Amniotic stem cell (primary cell): ENCODE measurements at regions not wholly inside any gene's neighbourhood (a gene's known extent, or its start where the extent isn't known, plus 50 kb on each side); places are given as distances from the start of the nearest gene placed in this dataset.

Experiments used
- DNase-seq: peaks from one replicate; lab custom pipeline; 2025; lab: John Stamatoyannopoulos, UW

- peak; percentile 14 for DNase-seq
These were observed 229.2 kb downstream of the PTTG2 start for GRCh38 chr4:38189445-38189844.

- no peak for DNase-seq
These were observed 230.6 kb downstream of the PTTG2 start for GRCh38 chr4:38190717-38191178.

GRCh38 chr4:38192516-38192915 is 232.3 kb downstream of the PTTG2 start:
- no peak for DNase-seq

DNA sequence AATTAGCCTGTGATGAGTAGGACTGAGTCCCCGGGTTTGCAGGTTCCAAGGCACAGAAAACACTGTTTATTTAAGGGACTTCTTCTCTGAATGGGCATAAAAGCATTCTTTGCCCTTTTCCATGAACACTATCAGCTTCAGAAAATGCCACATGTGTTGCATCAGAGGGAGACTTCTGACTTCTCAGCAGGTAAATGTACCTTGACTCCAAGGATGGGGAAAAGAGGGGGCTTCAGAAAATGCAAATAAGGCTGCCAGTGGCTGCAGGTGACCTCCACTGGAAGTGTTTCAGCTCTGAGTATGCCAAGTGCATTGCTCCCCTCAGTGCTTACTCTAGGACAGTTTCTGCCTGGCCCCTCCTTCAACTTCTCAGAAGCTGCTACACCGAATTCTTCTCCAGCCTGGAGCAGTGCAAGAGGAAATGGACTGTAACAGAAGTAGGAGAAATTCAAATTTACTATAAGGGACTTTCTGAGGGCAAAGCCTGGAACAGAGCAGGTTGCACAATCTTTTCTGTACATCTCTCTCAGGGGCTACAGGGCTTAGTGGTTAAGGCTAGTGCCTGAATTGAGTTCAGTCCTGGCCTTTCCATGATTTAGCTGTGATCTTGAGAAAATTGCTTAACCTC is 233.2 kb downstream of the PTTG2 start:
- no peak for DNase-seq

GRCh38 chr4:38194047-38194602 is 233.9 kb downstream of the PTTG2 start:
- no peak for DNase-seq

DNA sequence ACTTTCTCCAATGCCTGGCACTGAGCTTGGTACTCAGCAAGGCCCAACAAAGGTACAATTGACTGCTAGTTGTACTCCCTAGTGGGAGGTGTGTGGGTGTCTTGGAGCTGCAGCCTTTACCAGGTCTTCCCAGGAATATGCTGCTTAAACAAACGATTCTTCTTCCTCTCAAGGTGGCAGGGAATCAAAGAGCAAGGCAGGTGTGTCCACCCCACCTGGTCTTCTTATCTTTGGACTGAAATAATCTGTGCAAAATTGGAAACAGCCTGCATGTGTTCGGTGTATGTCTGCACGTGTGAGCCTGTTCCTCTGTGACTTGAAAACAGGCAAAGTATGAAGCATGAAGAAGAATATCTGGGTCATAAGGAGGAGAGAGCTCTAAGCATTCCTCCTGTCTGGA is 235.3 kb downstream of the PTTG2 start:
- DNase-seq, result no peak

DNA sequence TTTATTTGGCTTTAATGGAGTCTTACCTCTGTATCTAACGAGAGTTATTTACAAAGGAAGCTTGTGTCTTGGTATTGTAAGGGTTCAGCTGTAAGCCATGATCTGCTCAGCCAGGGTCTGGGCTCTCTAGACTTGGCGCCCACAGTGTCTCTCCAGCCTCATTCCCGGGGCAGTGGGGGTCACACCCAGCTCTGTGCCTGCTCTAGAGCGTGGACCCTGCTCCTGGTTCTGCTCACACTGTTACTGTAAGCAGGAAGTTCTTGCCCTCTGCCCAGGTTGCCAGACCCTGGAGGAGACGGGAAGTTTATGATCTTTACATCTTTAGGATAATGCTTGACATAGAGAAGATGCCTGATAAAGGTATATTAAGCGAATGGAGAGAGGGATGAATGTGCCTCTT is 235.7 kb downstream of the PTTG2 start:
- no peak for DNase-seq

- DNase-seq, result no peak
These were observed 242.0 kb downstream of the PTTG2 start for GRCh38 chr4:38202242-38202641.

GRCh38 chr4:38203609-38204008 is 243.4 kb downstream of the PTTG2 start:
- DNase-seq, result no peak

DNA sequence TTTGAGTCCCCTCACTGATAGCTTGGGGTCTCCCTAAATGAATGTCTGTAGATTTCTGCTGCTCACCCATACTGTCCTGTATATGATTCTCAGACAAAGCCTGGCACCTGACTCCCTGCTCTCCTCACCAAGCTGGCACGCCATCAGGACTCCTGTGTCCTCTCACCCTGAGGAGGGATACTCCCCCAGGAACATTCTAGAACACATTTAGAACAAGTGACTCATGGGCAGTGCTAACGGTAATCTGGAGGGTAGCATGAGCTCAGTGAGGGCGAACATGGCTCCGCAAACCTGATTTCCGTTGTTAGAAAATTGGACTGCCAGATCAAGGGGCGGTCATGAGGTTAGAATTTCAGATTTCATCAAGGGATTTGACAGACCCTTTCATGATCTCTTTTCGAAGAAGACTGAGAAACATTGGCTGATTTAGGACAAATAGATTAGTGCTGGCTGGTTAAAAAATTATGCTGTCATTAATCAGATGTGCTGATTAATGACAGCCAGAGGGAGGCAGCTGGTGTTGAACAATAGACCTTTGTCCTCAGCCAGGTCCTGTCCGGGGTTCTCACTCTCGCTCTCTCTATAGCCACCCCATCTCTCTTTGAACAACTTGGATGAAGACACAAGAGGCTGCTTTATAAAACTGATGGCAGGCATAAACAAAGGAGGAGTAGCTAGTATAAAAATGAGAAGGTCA is 244.3 kb downstream of the PTTG2 start:
- DNase-seq, result no peak

DNA sequence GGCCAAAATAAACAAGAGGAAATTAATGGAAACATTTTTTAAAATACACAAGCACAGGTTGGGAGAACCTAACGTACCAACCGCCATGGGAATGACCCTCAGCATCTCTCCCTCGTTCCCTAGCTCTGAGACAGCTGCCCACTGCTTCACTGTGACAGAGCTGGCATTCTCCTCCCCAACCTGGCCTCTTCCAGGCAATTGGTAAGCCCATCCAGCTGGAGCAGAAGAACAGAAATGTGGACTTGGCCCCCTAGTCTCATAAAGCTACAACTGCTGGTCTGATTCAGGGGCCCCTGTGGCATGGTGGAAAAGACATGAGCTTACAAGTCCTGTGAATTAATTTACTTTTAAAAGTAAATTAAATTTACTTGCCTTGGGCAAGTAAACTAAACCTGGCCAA is 245.1 kb downstream of the PTTG2 start:
- DNase-seq, result no peak

GRCh38 chr4:38207110-38207457 is 246.9 kb downstream of the PTTG2 start:
- no peak for DNase-seq

DNA sequence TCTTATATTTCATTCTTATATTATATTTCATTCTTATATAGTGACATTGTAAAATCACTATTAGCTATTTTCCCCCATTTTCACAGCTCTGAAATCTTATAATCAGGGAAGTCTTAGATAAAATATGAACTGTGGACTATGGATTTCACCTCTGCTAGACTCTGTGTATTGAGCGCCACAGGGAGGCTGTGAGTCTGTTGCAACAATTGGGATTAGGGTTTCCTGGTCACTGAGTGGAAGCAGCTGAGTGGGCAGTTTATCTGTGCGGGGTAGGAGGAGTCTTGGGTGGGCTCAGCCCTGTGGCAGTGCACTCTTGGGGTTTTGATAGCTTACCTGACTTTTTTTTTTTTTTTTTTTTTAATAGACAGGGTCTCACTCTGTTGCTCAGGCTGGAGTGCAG is 249.5 kb downstream of the PTTG2 start:
- DNase-seq, result no peak

GRCh38 chr4:38210396-38211114 is 250.4 kb downstream of the PTTG2 start:
- DNase-seq, result no peak

DNA sequence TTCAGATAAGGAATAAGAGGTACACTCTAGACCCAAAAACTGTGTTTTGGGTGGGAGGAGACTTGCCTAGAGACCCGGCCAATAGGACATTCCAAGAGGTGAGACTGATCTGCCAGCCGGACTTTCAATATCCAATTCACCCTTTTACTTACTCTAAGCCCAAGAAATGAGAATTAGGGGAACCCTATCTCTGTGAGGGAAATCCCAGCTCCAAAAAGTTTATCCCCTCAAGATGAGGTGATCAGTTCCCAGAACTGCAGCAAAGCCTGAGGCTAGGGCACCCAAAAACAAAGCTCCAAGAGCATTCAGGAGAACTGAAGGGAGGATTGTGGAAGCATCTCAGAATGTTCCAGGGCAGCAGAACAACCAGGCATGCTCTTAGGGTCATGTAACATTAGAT is 251.7 kb downstream of the PTTG2 start:
- no peak for DNase-seq

DNA sequence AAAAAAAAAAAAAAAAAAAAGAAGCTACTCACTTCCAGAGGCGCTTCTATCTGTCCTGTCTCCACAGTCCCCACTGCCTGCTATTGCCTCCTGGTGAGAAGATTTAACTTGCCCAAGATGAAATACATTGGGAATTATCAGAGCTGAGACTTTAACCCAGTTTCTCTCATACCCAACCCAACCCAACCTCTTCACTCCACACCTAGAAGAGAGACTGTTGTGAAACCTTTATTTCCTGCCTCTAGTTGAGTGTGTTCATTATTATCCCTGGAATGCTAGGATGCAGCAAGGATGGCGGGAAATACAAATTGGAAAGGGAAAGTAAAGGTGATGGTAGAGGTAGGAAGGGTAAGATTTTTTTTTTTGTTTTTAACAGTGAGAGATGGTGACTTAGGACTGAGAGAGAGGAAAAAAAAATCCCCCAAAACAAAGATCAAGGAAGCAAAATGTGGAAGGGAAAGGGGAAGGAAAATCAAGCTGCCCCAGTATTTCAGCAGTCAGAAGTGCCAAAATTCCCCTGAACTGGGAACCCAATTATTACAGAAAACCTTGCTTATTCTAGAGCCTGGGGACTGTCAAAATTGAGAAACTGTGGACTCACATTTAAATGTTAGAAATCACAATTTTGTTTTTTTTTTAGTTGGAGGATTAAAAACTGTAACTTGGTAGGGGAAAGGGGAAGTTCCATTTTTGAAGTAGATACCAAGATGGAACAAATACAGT is 253.0 kb downstream of the PTTG2 start:
- no peak for DNase-seq

DNA sequence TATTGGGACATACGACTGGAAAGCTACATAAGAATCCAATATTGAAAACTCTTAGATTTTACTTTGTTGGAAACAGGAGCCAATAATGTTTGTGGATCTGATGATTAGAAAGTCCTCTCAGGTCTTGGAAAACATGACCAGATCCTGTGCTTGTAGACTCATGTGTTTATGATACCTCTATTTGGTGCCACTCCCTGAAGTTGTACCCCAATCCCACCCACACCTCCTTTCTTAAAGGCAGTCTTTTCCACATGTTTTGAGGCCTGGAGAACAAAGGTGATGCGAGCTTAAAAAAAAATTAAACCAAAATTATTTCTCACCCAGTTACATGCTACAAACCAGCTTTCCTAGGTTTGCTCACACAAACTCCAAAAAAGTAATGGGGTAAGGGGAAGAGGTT is 262.7 kb downstream of the PTTG2 start:
- DNase-seq, result no peak

DNA sequence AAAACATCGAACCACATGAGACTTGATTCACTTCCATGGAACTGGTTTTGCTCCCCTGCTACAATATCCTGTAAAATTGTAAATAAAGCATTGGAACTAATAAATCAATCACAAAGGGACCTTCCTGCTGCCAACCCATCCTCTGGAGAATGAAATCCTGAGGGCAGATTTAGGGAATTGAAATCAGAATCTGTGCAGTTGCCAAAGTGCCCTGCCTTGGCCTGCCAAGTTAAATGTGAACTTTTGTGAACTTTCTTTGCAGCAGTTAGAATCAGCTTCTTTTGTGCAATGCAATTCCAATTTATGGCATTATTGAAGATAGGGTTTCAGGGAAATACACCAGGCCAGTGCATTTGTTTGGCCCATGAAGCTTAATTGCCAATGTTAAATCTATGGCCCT is 263.1 kb downstream of the PTTG2 start:
- DNase-seq, result no peak

DNA sequence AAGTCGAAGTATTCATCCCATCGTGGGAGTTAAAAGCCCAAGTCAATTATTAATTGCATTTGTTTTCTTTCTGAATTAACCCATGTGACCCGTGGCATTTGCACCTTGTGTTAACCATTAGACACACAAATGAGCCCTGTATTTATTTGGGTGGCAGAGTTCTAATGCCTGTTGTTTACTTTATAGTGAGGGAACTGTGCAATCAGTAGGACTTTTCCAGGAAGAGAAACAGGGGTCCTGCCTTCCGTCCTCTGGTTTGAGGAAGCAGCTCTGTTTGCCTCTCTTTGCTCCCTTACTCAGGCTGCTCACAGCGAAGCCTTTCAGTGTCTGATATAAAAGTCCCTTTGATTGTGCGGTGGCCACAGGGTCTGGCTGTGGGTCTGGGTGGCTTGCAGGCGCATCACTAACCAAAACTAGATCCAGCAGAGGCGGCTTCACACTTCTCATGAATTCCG is 263.6 kb downstream of the PTTG2 start:
- DNase-seq, result no peak

- no peak for DNase-seq
These were observed 264.7 kb downstream of the PTTG2 start for GRCh38 chr4:38224850-38225249.

GRCh38 chr4:38226170-38226569 is 266.0 kb downstream of the PTTG2 start:
- no peak for DNase-seq

DNA sequence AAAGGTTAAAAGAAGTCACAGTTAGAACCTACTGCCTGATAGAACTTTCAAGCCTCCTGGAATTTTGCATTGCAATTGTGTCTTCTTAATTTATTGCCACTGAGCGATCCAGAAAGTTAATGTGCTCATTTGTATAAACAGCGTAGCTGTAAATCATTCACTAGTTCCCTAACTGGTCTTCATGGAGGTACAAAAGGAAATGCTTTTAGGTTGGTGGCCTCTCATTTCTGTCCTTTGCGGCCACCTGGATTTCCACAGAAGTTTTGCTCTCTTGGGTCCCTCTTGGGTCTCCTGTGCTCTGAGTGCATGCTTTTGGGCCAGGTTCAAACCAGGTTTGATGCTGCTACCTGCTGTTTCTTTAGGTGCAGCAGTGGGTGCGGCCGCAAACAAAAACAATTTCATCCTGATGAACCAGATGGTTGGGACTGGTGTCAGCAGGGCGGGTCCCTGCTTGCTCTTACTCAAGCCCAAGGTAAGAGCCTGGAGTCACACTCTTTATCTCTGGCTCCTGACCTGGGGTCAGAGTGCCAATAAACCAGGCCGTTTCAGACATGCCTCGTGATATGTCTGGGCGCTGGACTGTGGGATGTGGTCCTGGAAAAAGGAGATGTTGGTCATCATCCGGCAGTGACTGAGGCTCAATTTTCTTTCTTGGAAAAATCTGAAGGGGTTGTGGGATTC is 270.1 kb downstream of the PTTG2 start:
- DNase-seq, result no peak
